Upper lobe of right lung (tissue), 1 donor: ENCODE measurements at regions not wholly inside any gene's neighbourhood (a gene's known extent, or its start where the extent isn't known, plus 50 kb on each side); places are given as distances from the start of the nearest gene placed in this dataset.

Source experiments
- ATAC-seq: fragments of 200-7000 bp; cut with Tn5 transposase; one replicate; pipeline ENCODE4 v1.9.1; 2020; ENCODE audit warnings: mild to moderate bottlenecking, moderate library complexity
- DNase-seq: peaks from one replicate; pipeline ENCODE4 v3.0.0-alpha.2; 2020
- H3K27ac ChIP-seq: fragments of 200-600 bp; one replicate; pipeline ENCODE4 v1.8.0; 2022
- H3K27me3 ChIP-seq: fragments of 200-600 bp; one replicate; pipeline ENCODE4 v1.8.0; 2022; ENCODE audit warnings: mild to moderate bottlenecking
- H3K36me3 ChIP-seq: fragments of 200-600 bp; one replicate; pipeline ENCODE4 v1.8.0; 2022
- H3K4me1 ChIP-seq: fragments of 200-600 bp; one replicate; pipeline ENCODE4 v1.8.0; 2022
- H3K4me3 ChIP-seq: fragments of 200-600 bp; one replicate; pipeline ENCODE4 v1.8.0; 2022; ENCODE audit warnings: mild to moderate bottlenecking
- H3K9me3 ChIP-seq: fragments of 200-600 bp; one replicate; pipeline ENCODE4 v1.8.0; 2022
- intact Hi-C: fragments of 100-400 bp; cut with DNase I; formaldehyde crosslinking; loops from one replicate; pipeline ENCODE4 v1.11.0; 2022
- TF ChIP-seq, protein P1 (sequence below): fragments of 200-600 bp; IDR thresholded peaks from one replicate; pipeline ENCODE4 v1.8.0; 2022; ENCODE audit warnings: antibody characterized with exemption
- donor health status: DM: no; HTN: yes; CAD: no; lungs with severe emphysema.

DNA sequence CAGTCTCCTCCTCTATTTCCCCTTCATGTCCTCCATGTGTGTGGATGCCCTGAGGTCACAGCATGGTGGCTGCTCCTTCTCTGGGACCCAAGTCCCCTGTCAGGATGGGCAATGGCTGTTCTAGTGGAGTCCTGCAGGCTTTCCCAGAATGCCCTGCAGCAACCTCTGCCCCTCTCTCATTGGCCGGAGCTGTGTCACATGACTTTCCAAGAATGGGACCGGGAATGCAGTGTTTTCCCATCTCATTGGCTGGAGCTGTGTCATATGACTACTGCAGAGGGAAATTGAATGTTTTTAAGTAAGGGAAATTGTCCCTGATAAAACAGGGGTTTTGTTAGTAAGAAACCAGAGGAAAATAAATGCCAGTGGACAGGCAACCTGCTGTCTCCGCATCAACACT, 365.9 kb downstream of the PTPRU start:
- TF ChIP-seq, protein P1, sequence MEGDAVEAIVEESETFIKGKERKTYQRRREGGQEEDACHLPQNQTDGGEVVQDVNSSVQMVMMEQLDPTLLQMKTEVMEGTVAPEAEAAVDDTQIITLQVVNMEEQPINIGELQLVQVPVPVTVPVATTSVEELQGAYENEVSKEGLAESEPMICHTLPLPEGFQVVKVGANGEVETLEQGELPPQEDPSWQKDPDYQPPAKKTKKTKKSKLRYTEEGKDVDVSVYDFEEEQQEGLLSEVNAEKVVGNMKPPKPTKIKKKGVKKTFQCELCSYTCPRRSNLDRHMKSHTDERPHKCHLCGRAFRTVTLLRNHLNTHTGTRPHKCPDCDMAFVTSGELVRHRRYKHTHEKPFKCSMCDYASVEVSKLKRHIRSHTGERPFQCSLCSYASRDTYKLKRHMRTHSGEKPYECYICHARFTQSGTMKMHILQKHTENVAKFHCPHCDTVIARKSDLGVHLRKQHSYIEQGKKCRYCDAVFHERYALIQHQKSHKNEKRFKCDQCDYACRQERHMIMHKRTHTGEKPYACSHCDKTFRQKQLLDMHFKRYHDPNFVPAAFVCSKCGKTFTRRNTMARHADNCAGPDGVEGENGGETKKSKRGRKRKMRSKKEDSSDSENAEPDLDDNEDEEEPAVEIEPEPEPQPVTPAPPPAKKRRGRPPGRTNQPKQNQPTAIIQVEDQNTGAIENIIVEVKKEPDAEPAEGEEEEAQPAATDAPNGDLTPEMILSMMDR: no peak
- Histone ChIP-seq H3K9me3 (no peaks in the 10 kb centered on the region), H3K4me1 (no peaks in the 10 kb centered on the region), H3K27ac (no peak overlapping the region), H3K4me3 (no peak overlapping the region), H3K36me3 (no peaks in the 10 kb centered on the region), H3K27me3 (no peaks in the 10 kb centered on the region)
- ATAC-seq: no peak
- DNase-seq: no peak
- intact Hi-C loops: no loop called here

DNA sequence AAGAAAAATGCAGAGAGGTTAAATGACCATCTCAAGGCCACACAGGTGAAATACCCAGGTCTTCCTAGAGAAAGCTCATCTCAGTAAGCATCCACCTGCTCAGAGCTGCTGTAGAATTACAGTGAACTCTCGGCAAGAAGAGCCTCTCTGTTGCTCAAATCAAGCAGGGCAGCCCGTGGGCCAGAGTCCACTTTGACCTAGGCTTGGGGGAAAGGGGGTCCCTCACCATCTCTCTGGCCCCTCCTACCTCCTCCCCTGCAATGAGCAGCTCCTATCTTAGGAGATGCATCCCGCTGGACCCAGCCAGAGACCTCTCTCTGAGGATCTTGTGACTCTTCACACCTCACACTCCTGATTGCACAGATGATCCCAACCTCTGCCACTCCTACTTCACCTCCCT, 364.7 kb downstream of the PTPRU start:
- TF ChIP-seq, protein P1: no peak
- Histone ChIP-seq H3K27ac (no peak overlapping the region), H3K4me3 (no peak overlapping the region), H3K4me1 (no peaks in the 10 kb centered on the region), H3K27me3 (no peaks in the 10 kb centered on the region), H3K36me3 (no peaks in the 10 kb centered on the region), H3K9me3 (no peaks in the 10 kb centered on the region)
- no peak for DNase-seq
- intact Hi-C loops: no loop called here
- ATAC-seq: no peak

DNA sequence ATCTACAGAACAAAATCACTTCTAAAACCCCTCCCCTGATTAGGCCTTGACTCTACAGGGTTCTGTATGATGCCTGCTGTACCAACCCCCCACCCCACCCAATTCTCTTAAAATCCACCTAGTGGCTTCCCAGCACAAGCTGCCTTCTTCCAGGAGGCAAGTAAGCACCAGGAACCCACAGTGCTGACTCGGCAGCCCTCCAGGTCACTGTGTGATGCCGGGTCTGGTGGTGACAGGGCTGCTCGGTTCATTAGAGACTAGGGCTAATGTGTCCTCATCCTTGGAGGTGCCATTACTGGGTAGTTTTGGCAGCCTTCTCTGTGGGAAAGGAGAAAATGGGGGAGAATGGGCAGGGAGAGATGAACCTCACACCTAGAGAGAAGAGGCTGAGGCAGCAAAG, 363.5 kb downstream of the PTPRU start:
- no peak for ATAC-seq
- Histone ChIP-seq H3K4me3 (no peak overlapping the region), H3K4me1 (no peaks in the 10 kb centered on the region), H3K27ac (no peak overlapping the region), H3K9me3 (no peaks in the 10 kb centered on the region), H3K36me3 (no peaks in the 10 kb centered on the region), H3K27me3 (no peaks in the 10 kb centered on the region)
- no peak for DNase-seq
- TF ChIP-seq, protein P1: no peak
- intact Hi-C loops: no loop called here

DNA sequence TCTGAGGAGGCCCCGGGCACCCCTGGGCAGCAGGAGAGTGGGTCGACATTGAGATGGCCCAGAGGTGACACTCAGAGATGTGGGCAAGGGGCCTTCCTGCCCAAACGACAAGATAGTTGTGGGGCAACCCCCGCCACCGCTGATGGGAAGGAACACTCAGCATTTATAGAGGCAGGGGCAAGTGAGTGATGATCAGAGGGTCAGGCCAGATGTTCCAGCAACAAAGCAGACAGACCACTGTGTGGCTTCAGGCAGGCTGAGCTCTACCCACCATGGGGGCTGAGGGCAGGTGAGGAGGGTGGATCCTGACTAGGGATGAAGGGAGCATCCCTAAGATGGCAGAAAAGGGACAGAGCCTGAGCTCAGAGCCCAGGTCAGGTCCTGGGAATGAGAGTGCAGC, 362.7 kb downstream of the PTPRU start:
- TF ChIP-seq, protein P1: no peak
- H3K4me1 ChIP-seq: no peaks in the 10 kb centered on the region
- DNase-seq (no peak), ATAC-seq (no peak)
- H3K27ac ChIP-seq: no peak overlapping the region
- H3K27me3 ChIP-seq: no peaks in the 10 kb centered on the region
- no peak overlapping the region for H3K4me3 ChIP-seq
- H3K36me3 ChIP-seq: no peaks in the 10 kb centered on the region
- H3K9me3 ChIP-seq: no peaks in the 10 kb centered on the region
- intact Hi-C loops: no loop called here

DNA sequence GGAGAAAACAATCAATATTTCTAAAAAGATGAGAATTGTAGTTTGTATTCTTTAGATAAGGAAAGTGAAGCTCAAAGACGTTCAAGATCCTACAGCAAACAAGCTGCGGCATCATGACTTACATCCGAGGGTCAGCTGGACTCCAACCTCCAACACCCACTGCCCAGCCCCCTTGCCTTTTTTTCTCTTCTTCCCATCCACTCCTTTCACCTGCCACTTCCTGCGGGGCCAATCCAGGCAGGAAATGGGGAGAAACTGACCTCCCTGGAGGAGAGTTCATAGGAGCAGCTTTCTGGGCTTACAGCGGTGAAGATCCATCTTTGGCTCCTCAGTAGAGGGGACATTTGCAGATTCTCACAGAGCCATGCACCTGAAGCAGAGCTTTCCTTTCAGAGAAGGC, 361.5 kb downstream of the PTPRU start:
- H3K4me1 ChIP-seq: no peaks in the 10 kb centered on the region
- no peaks in the 10 kb centered on the region for H3K36me3 ChIP-seq

More for the DNA sequence above, 361.5 kb downstream of the PTPRU start:
- no peak for ATAC-seq
- no peak for DNase-seq
- Histone ChIP-seq H3K27ac (no peak overlapping the region), H3K4me3 (no peak overlapping the region), H3K27me3 (no peaks in the 10 kb centered on the region), H3K9me3 (no peaks in the 10 kb centered on the region)
- intact Hi-C loops: no loop called here
- TF ChIP-seq, protein P1: no peak
